ENCODE measurements at regions not wholly inside any gene's neighbourhood (a gene's known extent, or its start where the extent isn't known, plus 50 kb on each side); places are given as distances from the start of the nearest gene placed in this dataset.

DNA sequence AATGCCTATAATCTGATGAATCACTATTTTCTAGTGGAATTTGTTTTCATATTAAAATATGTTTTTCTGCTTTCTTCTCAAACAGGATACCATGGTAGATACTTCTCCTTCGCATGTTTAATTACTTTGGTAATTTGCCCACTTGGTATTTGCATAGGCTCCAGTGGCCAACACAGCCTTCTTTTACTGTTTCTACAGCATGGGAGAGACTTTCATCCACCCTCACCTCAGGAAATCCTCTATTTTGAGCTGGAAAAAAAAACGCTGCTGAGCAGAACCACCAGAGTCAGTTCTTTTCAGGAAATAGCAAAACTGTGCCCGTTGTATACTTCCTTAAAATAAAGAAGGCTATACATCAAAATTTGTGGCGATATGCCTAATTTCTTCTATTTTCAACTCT, 213.3 kb downstream of the MDFIC start:
- H3K4me3 ChIP-seq (ENCODE audit: low read length), result no peak overlapping the region
- DNase-seq (ENCODE audit: low read depth, low spot score), result no peak

DNA sequence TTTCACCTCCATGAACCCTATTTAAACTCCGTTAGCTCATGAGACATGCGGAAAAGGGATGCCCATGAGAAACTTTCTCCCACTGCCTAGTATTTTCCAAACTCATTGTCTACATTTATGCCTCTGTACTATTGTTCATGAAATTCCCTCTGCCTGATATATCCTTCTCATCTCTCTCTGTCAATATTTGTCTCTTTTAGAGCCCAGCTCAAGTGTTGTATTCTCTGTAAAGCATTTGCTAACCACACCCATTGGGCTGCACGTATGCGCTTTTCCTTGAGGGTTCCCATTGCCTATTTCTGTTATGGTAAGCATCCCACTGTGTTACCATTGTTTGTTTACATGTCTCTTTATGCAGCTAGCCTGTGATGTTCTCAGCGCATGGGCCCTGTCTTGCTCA, 211.4 kb downstream of the MDFIC start:
- no peak overlapping the region for H3K4me3 ChIP-seq (ENCODE audit: low read length)
- DNase-seq (ENCODE audit: low read depth, low spot score), result no peak

DNA sequence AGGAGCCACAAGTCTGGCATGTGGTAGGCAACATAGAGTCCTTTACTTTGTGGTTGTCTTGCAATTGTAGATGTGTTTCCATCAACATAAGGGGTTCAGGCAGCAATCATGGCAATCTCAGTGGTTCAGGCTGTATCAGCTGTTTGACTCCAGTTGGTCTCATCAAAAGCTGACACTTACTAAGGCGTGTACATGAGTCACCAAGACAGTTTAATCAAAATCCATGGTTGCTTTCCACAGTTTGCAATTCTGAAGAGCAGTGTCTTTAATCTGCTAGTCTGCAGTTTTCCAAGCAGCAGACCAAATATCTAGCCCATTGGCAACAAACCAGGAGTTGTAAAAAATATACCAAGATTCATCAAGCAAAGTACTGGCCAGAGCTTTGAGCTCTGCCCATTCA, 210.2 kb downstream of the MDFIC start:
- no peak for DNase-seq (ENCODE audit: low read depth, low spot score)
- no peak overlapping the region for H3K4me3 ChIP-seq (ENCODE audit: low read length)

DNA sequence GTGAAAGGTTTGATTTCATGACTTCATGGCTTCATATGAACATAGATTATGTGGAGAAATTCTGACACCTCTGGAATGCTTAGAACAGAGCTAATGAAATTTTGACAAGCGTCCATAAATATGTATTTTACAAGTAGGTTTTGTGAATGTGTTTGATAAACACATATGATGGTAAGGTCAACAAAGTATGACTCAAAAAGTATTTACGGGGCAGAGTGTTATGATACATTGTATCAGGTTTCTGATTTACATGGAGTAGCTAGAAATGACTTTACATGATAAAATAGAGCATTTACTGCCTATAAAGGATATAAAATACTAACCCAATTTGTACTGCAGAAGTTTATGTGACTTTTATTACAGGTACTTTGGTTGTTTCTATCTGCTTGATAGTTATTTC, 206.3 kb downstream of the MDFIC start:
- no peak for DNase-seq (ENCODE audit: low read depth, low spot score)
- no peak overlapping the region for H3K4me3 ChIP-seq (ENCODE audit: low read length)

DNA sequence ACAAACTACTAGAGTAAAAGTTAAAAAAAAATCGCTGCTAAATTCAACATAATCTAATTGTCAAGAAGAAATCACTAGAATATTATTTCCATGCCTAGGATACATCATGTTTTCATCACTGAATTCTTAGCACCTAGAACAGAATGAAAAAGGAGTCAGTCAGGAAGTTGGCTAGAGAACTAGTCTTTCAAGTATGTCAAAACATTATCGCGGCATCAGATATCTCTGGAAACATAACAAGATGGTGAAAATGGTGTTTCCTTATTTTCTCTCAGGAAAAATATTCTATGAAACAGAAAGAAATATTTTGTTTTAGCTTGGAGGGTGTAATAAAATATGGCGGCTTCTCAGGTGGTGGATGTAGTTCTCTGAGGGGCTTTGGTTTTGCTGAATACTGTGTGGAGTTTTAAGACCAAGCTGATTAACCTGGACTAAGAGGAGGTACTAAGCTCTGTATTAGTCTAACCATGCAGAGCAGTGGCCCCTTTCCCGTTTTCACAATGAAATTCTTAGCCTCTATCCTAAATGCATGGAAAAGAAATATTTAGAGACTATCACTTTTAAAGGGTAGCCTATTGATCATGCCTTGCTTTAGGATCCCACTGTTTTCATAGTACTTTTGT, 205.6 kb downstream of the MDFIC start:
- no peak overlapping the region for H3K4me3 ChIP-seq (ENCODE audit: low read length)
- no peak for DNase-seq (ENCODE audit: low read depth, low spot score)

DNA sequence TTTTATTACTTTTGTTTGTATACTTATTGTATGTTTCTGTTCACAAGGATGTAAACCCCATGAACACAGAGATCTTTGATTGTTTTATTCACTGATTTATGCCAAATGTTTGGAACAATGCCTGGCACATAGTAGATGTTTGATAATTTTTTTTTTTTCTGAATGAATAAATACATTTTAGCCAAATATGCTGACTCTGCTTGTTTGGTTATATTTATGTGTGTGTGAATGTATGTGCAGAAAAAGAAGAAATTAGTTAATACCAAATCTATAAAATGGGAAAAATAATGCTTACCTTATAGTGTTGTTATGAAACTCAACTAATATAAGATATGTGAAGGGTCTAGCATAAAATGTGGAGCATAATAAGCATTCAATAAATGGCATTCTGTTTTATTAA, 203.9 kb downstream of the MDFIC start:
- no peak for DNase-seq (ENCODE audit: low read depth, low spot score)
- no peak overlapping the region for H3K4me3 ChIP-seq (ENCODE audit: low read length)

DNA sequence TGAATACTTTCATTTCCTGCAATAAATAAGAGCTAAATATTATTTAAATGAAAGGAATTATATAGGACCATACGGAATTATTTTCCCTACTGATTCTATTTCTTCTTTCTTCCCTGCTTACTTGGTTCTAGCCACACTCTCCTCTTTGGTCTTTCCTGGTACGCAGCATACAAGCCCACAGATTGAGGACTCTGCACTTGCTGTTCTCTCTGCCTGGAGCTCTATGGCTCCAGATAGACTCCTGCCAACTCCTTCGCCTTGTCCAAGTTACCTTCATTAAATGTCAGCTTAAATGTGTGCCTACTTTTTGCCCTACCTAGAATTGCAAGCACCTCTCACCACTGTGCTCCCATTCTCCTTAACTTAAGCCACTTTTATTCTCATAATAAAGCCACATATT, 203.4 kb downstream of the MDFIC start:
- no peak for DNase-seq (ENCODE audit: low read depth, low spot score)
- no peak overlapping the region for H3K4me3 ChIP-seq (ENCODE audit: low read length)

DNA sequence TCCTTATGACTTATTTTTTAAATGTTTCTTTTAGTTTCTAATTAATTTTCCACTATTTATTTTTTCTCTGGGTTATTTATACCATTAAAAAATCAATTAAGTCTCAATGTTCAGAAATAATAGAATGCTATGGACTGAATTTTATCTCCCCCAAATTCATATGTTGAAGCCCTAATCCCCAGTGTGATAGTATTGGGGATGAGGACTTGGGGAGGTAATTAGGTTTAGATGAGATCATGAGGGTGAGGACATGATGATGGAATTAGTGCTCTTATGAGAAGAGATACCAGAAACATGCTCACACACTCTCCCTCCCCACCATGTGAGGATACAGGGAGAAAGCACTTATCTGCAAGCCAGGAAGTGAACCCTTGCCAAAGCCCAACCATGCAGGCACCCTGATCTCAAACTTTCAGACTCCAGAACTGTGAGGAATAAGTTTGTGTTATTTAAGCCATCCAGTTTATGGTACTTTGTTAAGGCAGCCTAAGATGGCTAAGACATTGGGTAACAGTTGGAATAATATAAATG, 202.6 kb downstream of the MDFIC start:
- DNase-seq (ENCODE audit: low read depth, low spot score), result no peak
- H3K4me3 ChIP-seq (ENCODE audit: low read length), result no peak overlapping the region

DNA sequence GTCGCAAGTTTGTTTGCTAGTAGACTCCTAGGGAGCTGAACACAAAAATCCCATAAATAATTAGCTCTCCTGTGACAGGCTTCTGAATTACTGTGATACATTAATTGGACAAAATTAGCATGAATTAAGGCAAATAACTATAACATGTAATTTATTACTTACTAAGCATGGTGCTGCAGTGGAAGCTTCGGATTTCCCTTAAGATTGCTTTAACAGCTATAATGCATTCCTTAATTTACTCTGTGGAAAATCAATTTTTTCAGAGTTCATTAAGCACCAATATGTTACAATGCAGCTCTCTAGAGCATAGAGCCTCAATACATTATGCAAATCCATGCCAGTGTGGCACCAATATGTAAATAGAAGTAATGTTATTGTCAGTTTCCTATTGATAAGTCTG, 201.5 kb downstream of the MDFIC start:
- no peak for DNase-seq (ENCODE audit: low read depth, low spot score)
- no peak overlapping the region for H3K4me3 ChIP-seq (ENCODE audit: low read length)

DNA sequence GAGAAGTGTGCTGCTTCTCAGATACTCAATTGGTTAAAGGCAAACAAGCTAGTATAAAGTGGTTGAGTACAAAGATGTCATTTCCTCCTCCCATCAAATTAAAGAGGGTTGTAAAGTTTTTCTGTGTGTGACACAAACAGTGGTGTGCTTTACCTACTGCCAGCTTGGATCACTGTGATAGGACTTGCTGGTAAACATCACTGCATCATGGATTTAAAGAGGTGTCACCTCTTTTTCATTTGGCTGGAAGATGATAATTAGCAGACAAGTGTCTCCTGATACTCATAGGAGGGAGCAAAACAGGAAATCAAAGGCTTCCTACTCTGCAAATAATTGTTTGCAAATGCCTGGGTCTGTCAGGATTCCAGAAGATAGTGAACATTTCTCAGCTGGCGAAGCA, 200.5 kb downstream of the MDFIC start:
- DNase-seq (ENCODE audit: low read depth, low spot score), result no peak
- no peak overlapping the region for H3K4me3 ChIP-seq (ENCODE audit: low read length)

DNA sequence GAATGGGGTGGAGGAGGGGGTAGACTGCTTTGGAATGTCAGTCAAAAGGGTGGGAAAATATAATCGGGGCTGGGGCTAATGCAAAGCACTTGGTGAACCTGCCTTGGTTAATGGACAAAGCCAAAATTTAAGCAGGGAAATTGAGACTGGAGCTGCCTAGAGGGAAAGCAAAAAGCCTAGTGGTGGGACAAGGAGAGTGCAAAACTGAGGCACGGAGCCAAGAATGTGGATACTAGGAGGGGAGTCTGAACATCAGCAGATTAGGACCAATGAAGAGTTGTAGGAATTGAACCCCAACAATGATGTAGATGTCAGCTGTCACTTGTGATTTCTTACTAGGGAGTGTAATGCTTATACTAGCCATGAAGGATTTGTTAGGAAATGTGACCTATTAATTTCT, 195.9 kb downstream of the MDFIC start:
- H3K4me3 ChIP-seq (ENCODE audit: low read length), result no peak overlapping the region
- DNase-seq (ENCODE audit: low read depth, low spot score), result no peak

DNA sequence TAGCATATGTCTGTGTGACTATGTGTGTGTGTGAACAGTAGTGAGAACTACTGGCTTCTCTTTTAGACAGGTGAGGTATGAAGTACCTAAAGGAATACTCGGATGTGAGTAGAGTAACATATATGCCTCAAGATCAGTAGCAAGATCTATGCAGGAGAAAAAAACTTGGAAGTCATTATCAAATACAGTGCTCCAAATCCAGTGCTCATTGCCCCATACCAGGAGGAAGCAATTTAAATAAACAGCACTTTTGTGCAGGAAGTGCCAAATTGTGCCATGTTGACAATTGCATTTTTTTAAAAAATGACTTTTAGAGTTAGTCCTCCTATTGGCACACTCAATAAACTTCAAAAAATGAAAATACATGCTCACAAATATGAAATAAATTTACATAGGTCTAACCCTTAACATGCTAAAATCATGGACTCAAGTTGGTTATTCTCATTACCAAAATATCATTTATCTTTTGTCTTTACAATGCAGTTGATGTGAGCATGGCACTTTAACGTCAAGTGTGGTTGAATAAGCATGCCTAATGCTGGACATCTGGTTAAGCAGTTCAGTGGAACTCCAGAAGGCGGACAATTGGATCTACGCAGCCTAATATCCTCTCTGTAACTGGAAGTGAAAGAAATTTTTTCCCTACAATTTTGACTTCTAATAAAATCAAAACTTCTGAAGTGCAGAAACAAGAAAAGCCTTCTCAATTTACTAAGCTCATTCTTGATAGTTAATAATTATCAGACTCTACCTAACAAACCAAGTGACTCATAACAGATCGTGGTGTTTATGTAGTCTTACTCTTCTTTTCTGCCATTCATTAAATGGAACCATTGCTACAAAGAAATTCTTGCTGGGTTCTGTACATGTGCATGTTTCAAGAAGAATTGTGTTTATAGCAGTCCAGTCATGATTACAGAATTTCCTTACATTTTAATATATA, 195.2 kb downstream of the MDFIC start:
- no peak for DNase-seq (ENCODE audit: low read depth, low spot score)
- no peak overlapping the region for H3K4me3 ChIP-seq (ENCODE audit: low read length)

DNA sequence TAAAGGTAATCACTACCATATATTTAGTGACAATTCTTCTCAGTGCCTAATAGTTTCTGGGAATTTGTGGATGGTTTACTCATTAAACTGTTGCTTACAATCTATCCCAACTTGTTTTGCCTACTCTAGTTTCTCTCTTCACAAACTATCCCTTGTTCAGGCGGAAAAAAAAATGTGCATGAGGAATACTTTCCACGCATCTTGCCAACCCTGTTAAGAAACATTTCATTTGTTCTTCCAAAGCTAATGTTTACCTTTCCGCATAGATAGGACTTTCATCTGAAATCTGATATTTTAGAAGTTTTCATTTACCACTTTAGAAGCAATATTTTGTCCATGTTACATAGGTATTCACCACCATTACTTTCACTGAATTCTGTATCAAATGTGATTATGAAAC, 191.9 kb downstream of the MDFIC start:
- H3K4me3 ChIP-seq (ENCODE audit: low read length), result no peak overlapping the region
- no peak for DNase-seq (ENCODE audit: low read depth, low spot score)

DNA sequence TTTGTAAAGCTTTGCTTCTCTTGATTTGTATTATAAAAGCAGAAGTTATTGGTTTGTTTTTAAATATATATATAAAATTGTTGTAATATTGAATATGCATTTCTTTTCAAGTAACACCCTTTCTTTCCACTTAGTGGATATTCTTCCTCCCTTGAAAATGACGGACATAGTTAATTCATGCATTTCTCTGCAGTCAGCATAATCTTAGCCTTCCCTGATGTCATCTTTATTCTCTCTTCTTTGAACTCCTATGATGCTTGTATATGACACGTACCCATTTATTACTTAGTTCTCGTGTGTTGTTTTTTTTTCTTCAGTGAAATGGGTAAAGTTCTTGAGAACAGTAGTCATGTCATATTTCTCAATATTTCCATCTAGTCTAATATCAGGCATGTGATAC, 191.2 kb downstream of the MDFIC start:
- H3K4me3 ChIP-seq (ENCODE audit: low read length), result no peak overlapping the region
- no peak for DNase-seq (ENCODE audit: low read depth, low spot score)

DNA sequence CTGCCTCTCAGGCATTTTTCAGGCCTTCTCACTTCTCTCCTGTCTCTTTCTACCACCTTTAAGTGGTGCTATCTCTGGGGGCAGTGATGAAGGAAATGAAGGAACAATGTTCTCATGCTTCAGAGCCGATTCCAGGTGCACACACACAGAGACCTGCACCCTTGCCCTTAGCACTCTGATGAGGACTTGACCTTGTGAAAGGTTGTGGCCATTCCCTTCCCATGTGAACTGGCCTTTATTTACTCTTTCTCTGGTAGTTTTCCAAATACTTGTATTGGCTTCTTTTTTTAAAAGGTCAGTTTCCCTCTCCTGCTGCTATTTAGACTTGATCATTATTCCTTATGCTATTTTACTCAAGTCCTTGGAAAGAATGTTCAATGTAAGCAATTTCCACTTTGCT, 188.6 kb downstream of the MDFIC start:
- no peak for DNase-seq (ENCODE audit: low read depth, low spot score)
- H3K4me3 ChIP-seq (ENCODE audit: low read length), result no peak overlapping the region

DNA sequence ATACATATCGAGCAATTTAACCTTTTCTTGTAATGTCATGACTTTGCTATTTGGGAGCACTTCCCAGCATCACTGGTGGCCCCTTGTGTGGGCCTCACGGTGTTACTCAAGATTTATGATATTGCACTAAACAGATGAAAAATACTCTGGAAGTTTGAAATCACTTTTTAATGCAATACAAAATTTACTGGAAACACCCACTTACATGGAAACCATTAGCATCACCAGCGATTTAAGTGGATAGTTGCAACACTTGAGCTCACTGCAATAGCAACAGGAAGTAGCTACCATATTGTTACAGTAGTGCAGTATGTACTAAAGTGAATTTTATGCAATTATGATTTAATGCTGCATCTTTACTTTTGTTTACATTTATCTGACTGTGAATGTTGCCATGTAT, 184.4 kb downstream of the MDFIC start:
- no peak for DNase-seq (ENCODE audit: low read depth, low spot score)
- no peak overlapping the region for H3K4me3 ChIP-seq (ENCODE audit: low read length)

DNA sequence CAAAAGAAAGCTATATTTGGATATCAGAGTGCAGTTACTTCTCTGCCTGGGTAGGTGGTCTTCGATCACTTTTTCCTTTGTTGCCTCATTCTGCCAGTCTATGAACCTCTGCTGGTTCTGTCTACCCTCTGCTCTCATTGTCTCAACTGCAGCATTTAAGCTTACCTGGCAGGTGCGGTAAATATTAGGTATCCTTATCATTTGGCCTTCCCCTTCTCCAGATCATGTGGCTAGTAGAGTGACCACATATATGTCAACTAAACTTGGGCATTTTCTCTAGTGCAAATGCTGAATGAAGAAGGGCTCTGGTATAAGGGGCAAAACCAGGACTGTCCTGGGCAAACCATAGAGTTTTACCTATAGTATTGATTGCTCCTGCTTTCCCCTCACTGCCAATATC, 180.8 kb downstream of the MDFIC start:
- DNase-seq (ENCODE audit: low read depth, low spot score), result no peak
- no peak overlapping the region for H3K4me3 ChIP-seq (ENCODE audit: low read length)

DNA sequence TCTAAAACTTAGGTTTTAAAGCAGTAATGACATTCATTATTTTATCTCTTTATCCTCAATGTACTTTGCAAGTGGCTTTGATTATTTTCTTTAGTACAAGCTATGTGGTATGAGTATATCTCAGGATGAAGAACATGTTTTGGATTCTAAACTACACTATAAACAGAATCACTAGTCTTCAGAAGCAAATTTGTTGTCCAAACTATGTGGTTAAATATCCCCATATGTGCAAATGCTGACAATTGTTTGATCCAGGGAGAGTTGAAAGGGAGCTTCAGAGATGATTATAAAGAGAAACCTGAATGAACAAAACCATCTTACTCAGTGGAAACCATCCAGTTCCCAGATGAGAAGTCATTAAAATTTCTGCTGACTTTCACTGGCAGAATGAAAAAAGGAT, 179.3 kb downstream of the MDFIC start:
- no peak for DNase-seq (ENCODE audit: low read depth, low spot score)
- no peak overlapping the region for H3K4me3 ChIP-seq (ENCODE audit: low read length)

DNA sequence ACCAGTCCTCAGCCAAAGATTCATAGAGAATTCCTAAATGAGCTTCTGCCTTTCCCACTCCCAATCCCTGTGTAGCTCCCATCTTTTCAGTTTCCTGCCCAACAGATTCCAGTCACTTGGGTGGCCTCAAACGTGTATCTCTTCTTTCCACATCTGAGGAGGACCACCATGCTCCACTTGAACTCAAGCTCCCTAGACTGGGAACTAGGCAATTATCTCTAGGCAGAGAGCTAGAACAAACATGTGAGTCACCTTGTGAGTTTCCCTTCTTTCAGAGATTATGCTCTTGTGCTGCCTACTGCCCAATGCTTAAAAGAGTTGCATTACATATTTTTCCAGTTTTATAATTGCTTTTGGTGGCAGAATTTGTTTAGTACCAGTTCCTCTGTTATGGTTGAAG, 178.0 kb downstream of the MDFIC start:
- H3K4me3 ChIP-seq (ENCODE audit: low read length), result no peak overlapping the region
- no peak for DNase-seq (ENCODE audit: low read depth, low spot score)

DNA sequence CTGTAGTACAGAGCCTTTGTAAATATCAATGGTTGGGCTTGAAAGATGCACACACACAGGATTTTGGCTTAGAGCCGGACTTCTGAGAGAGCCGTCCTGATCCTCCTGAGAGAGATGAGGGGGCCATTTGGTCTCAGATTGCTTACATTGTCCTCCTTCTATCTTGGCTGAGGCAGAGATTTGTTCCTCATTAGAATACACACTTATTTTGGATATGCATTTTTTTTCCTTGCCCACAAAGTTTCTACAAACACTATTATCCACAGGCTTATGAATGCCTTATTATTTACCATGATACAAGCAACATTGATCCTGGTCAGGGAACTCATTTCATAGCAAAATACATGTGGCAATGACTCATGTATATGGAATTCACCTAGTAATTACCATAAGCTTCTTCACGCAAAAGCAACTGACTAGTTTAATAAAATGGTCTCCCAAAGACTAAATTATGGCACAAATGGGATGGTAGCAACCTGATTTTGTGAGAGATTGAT, 175.3 kb downstream of the MDFIC start:
- no peak for DNase-seq (ENCODE audit: low read depth, low spot score)
- H3K4me3 ChIP-seq (ENCODE audit: low read length), result no peak overlapping the region

Measured in Jurkat, Clone E6-1 (cell line).